HEK293 (cell line): ENCODE measurements at regions not wholly inside any gene's neighbourhood (a gene's known extent, or its start where the extent isn't known, plus 50 kb on each side); places are given as distances from the start of the nearest gene placed in this dataset.

Experiments used
- CTCF ChIP-seq: fragments of 450-650 bp; formaldehyde crosslinking; IDR thresholded peaks from 2 replicates; pipeline ENCODE4 v1.5.1; 2016; ENCODE audit warnings: missing biosample characterization, missing genetic modification characterization
- GFI1B ChIP-seq: fragments of 450-650 bp; formaldehyde crosslinking; IDR thresholded peaks from 2 replicates; pipeline ENCODE4 v1.5.1; 2016; ENCODE audit warnings: missing biosample characterization, missing genetic modification characterization
- REST ChIP-seq: fragments of 450-650 bp; formaldehyde crosslinking; IDR thresholded peaks from 2 replicates; pipeline ENCODE4 v1.5.1; 2016; ENCODE audit warnings: missing biosample characterization, missing genetic modification characterization
- ZFP37 ChIP-seq: fragments of 450-650 bp; formaldehyde crosslinking; IDR thresholded peaks from 2 replicates; pipeline ENCODE4 v1.5.1; 2016; ENCODE audit warnings: missing biosample characterization, missing genetic modification characterization
- ZNF10 ChIP-seq: fragments of 450-650 bp; formaldehyde crosslinking; IDR thresholded peaks from 2 replicates; pipeline ENCODE4 v1.5.1; 2017; ENCODE audit warnings: missing biosample characterization, missing genetic modification characterization
- ZNF121 ChIP-seq: fragments of 450-650 bp; formaldehyde crosslinking; IDR thresholded peaks from 2 replicates; pipeline ENCODE4 v1.5.1; 2016; ENCODE audit warnings: missing biosample characterization, missing genetic modification characterization
- ZNF175 ChIP-seq: fragments of 450-650 bp; formaldehyde crosslinking; IDR thresholded peaks from 2 replicates; pipeline ENCODE4 v1.5.1; 2016; ENCODE audit warnings: missing biosample characterization, missing genetic modification characterization
- ZNF362 ChIP-seq: fragments of 450-650 bp; formaldehyde crosslinking; IDR thresholded peaks from 2 replicates; pipeline ENCODE4 v1.5.1; 2016; ENCODE audit warnings: missing biosample characterization, missing genetic modification characterization
- ZNF629 ChIP-seq: fragments of 450-650 bp; formaldehyde crosslinking; IDR thresholded peaks from 2 replicates; pipeline ENCODE4 v1.5.1; 2017; ENCODE audit warnings: missing biosample characterization, missing genetic modification characterization
- ZNF707 ChIP-seq: fragments of 450-650 bp; formaldehyde crosslinking; IDR thresholded peaks from 2 replicates; pipeline ENCODE4 v1.5.1; 2016; ENCODE audit warnings: missing biosample characterization, missing genetic modification characterization

- TF ChIP-seq ZNF707 (tag by site-specific recombination) (no peak), CTCF (no peak), GFI1B (tag by site-specific recombination) (no peak), ZNF362 (tag by site-specific recombination) (no peak), ZNF175 (tag by site-specific recombination) (no peak), ZNF10 (no peak), ZNF629 (tag by site-specific recombination) (no peak), ZFP37 (tag by site-specific recombination) (no peak), ZNF121 (tag by site-specific recombination) (no peak), REST (no peak)
These were observed 224.9 kb upstream of the STARD13 start for GRCh38 chr13:33510350-33510970.
